MM.1S (cell line): ENCODE measurements at regions not wholly inside any gene's neighbourhood (a gene's known extent, or its start where the extent isn't known, plus 50 kb on each side); places are given as distances from the start of the nearest gene placed in this dataset.

Experiments used
- EZH2 ChIP-seq: fragments of 300-600 bp; sonication (generic); optimal IDR thresholded peaks from 2 replicates; pipeline ENCODE3; 2017; ENCODE audit warnings: low read depth, mild to moderate bottlenecking, antibody characterized with exemption, low read length, mixed read lengths
- EZH2phosphoT487 ChIP-seq: fragments of 300-600 bp; sonication (generic); IDR thresholded peaks from 2 replicates; pipeline ENCODE4 v1.6.1; 2018; ENCODE audit warnings: antibody characterized with exemption, low read length
- TF ChIP-seq, protein P1 (sequence below): fragments of 300-600 bp; sonication (generic); IDR thresholded peaks from 2 replicates; pipeline ENCODE4 v1.5.1; 2016; ENCODE audit warnings: antibody characterized with exemption, low read length, mixed read lengths

DNA sequence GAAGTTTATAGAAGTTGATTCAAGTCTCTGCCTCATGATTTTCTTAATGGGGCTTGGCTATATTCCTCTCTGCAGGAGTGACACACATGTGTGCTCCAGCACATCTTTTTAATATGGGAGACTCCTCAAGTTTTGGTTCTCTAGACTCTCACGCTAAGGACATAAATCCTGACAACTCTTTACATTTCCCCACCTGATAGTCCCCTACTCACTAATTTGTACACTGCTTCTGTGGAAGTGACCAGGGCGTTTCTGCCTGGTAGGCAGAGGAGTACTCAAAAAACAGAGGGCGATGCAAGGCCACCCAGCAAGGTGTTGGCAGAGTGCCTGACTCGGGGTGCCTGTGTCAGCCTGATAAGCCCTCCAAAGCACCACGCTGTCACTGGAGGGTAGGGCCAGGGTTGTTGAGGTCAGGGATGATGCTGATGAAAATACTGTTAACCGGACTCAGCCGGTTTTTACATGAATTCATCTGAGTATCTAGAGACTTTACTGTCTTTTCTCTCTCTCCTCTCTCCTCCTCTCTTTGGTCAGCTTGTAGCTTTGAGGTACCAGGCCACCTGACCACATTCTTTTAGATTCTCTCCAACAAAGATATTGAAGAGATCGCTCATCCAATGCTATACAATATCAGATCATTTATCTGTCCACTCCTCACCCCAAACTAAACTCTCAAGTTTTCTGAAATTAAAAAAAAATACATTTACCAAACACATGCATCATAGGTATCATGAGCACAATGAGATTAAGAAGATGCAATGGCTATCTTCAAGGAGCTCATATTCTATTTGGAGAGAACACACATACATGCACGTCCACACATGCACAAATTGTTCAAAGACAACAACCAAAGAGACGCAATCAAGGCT, 205.2 kb downstream of the PIK3R1 start:
- TF ChIP-seq, protein P1, sequence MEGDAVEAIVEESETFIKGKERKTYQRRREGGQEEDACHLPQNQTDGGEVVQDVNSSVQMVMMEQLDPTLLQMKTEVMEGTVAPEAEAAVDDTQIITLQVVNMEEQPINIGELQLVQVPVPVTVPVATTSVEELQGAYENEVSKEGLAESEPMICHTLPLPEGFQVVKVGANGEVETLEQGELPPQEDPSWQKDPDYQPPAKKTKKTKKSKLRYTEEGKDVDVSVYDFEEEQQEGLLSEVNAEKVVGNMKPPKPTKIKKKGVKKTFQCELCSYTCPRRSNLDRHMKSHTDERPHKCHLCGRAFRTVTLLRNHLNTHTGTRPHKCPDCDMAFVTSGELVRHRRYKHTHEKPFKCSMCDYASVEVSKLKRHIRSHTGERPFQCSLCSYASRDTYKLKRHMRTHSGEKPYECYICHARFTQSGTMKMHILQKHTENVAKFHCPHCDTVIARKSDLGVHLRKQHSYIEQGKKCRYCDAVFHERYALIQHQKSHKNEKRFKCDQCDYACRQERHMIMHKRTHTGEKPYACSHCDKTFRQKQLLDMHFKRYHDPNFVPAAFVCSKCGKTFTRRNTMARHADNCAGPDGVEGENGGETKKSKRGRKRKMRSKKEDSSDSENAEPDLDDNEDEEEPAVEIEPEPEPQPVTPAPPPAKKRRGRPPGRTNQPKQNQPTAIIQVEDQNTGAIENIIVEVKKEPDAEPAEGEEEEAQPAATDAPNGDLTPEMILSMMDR = no peak
- TF ChIP-seq EZH2 = no peak
- TF ChIP-seq EZH2phosphoT487 = no peak
